ENCODE measurements at regions not wholly inside any gene's neighbourhood (a gene's known extent, or its start where the extent isn't known, plus 50 kb on each side); places are given as distances from the start of the nearest gene placed in this dataset.

GRCh38 chr7:11952972-11953371 is 121.0 kb upstream of the THSD7A start (continued):
- TF ChIP-seq EZH2phosphoT487 (IDR thresholded peaks at IDR 0.05; ENCODE audit: unreplicated experiment) (no peak), POLR2AphosphoS5 (IDR thresholded peaks at IDR 0.05; ENCODE audit: low read depth) (no peak), JUNB (IDR thresholded peaks at IDR 0.05; ENCODE audit: unreplicated experiment) (no peak), CTCF (conservative IDR thresholded peaks at IDR 0.05; ENCODE audit: low read depth in 2 of 2) (no peak), REST (IDR thresholded peaks at IDR 0.05; ENCODE audit: unreplicated experiment) (no peak), ETS1 (IDR thresholded peaks at IDR 0.05) (no peak), STAT1 (IDR thresholded peaks at IDR 0.05; ENCODE audit: unreplicated experiment) (no peak)

- H3K9me2 ChIP-seq (ENCODE audit: insufficient read depth) = peaks cover 7% of the 10 kb centered on the region; the same call in 1 of the 2 replicates
- H3K4me3 ChIP-seq = no peak overlapping the region
- Mint-ChIP-seq H3K36me3 (ENCODE audit: low read depth) (peaks cover 12% of the 10 kb centered on the region; the same call in 2 of the 3 replicates), H3K27ac (no peak overlapping the region), H3K4me1 (peaks cover 17% of the 10 kb centered on the region; the same call in 2 of the 3 replicates), H3K4me3 (no peak overlapping the region), H3K27me3 (ENCODE audit: insufficient read depth, low read depth, poor library complexity) (no peaks in the 10 kb centered on the region), H3K9me3 (no peaks in the 10 kb centered on the region; the same call in 1 of the 3 replicates)
- peaks cover 16% of the 10 kb centered on the region for H3K4me1 ChIP-seq (ENCODE audit: insufficient read depth)
- no peak overlapping the region for H2AFZ ChIP-seq
- ATAC-seq (no peak), DNase-seq (ENCODE audit: low spot score) (no peak)
- H3K27me3 ChIP-seq (ENCODE audit: insufficient read depth) = no peaks in the 10 kb centered on the region
- no peaks in the 10 kb centered on the region for H3F3A ChIP-seq (replicated peaks; ENCODE audit: low read depth)
- no peaks in the 10 kb centered on the region for H3K36me3 ChIP-seq (ENCODE audit: insufficient read depth)
- no peaks in the 10 kb centered on the region for H4K20me1 ChIP-seq (replicated peaks; ENCODE audit: insufficient read depth)
- no peaks in the 10 kb centered on the region for H3K79me2 ChIP-seq (replicated peaks; ENCODE audit: insufficient read depth)
- H3K4me2 ChIP-seq = no peak overlapping the region
- no peak overlapping the region for H3K27ac ChIP-seq (ENCODE audit: low read depth)
- TF ChIP-seq ETS1 (IDR thresholded peaks at IDR 0.05) = no peak
- no peak for TF ChIP-seq ZNF114 (CRISPR knock-in tag; IDR thresholded peaks at IDR 0.05)
- TF ChIP-seq ZNF331 (CRISPR knock-in tag; IDR thresholded peaks at IDR 0.05; ENCODE audit: low read depth) = no peak
- no peak for TF ChIP-seq STAT1 (IDR thresholded peaks at IDR 0.05; ENCODE audit: unreplicated experiment)
- TF ChIP-seq EZH2 (IDR thresholded peaks at IDR 0.05; ENCODE audit: low read depth, unreplicated experiment) = no peak
- TF ChIP-seq REST (IDR thresholded peaks at IDR 0.05; ENCODE audit: unreplicated experiment) = no peak
- no peak for TF ChIP-seq POLR2AphosphoS5 (IDR thresholded peaks at IDR 0.05; ENCODE audit: low read depth)
- no peak for TF ChIP-seq CTCF (conservative IDR thresholded peaks at IDR 0.05; ENCODE audit: low read depth in 2 of 2)
- TF ChIP-seq EZH2phosphoT487 (IDR thresholded peaks at IDR 0.05; ENCODE audit: unreplicated experiment) = no peak
- TF ChIP-seq NANOG (IDR thresholded peaks at IDR 0.05; ENCODE audit: borderline replicate concordance) = no peak
- no peak for TF ChIP-seq JUNB (IDR thresholded peaks at IDR 0.05; ENCODE audit: unreplicated experiment)
These were observed 125.0 kb upstream of the THSD7A start for GRCh38 chr7:11956991-11957390.
